DND-41 (cell line): ENCODE measurements at regions not wholly inside any gene's neighbourhood (a gene's known extent, or its start where the extent isn't known, plus 50 kb on each side); places are given as distances from the start of the nearest gene placed in this dataset.

Experiments used
- CTCF ChIP-seq: IDR thresholded peaks from 2 replicates; pipeline ENCODE4 v1.5.1; 2012; ENCODE audit warnings: borderline replicate concordance, low read length, moderate library complexity, mild to moderate bottlenecking; ENCODE audit not compliant: poor library complexity, severe bottlenecking; ENCODE audit errors: extremely low read depth
- EZH2 ChIP-seq: IDR thresholded peaks from 3 replicates; pipeline ENCODE4 v1.6.1; 2012; ENCODE audit warnings: borderline replicate concordance, low read depth, mild to moderate bottlenecking, moderate library complexity, low read length, inconsistent platforms; ENCODE audit not compliant: severe bottlenecking

- TF ChIP-seq CTCF (no peak), EZH2 (no peak)
Observed at GRCh38 chr3:101100361-101101009, 107.3 kb upstream of the ABI3BP start.
